GM12874 (cell line): ENCODE measurements at regions not wholly inside any gene's neighbourhood (a gene's known extent, or its start where the extent isn't known, plus 50 kb on each side); places are given as distances from the start of the nearest gene placed in this dataset.

Source experiments
- TF ChIP-seq, protein P1 (sequence below): IDR thresholded peaks from 2 replicates; pipeline ENCODE4 v1.5.1; 2011; ENCODE audit warnings: low read depth, mild to moderate bottlenecking, control low read depth, low read length, moderate library complexity; ENCODE audit not compliant: insufficient read depth

DNA sequence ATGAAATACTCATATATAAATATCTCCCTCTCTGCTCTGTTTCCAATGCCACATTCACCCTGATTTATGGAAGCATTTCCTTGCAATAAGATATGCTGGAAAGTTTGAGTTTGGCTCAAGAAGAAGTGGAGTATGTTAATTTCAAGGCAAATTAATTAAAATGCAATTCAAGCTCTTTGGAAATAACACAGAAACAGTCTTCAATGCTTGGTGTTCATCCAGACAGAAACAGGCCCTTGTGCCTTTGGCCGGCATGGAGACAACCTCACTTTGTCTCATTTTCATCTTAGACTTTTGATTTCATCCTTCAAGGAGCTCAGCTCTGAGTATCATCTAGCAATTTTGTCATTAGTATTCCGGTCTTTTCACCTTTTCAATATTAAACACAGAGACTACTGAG lies 210.0 kb downstream of the C16orf95 start:
- TF ChIP-seq, protein P1, sequence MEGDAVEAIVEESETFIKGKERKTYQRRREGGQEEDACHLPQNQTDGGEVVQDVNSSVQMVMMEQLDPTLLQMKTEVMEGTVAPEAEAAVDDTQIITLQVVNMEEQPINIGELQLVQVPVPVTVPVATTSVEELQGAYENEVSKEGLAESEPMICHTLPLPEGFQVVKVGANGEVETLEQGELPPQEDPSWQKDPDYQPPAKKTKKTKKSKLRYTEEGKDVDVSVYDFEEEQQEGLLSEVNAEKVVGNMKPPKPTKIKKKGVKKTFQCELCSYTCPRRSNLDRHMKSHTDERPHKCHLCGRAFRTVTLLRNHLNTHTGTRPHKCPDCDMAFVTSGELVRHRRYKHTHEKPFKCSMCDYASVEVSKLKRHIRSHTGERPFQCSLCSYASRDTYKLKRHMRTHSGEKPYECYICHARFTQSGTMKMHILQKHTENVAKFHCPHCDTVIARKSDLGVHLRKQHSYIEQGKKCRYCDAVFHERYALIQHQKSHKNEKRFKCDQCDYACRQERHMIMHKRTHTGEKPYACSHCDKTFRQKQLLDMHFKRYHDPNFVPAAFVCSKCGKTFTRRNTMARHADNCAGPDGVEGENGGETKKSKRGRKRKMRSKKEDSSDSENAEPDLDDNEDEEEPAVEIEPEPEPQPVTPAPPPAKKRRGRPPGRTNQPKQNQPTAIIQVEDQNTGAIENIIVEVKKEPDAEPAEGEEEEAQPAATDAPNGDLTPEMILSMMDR = no peak

DNA sequence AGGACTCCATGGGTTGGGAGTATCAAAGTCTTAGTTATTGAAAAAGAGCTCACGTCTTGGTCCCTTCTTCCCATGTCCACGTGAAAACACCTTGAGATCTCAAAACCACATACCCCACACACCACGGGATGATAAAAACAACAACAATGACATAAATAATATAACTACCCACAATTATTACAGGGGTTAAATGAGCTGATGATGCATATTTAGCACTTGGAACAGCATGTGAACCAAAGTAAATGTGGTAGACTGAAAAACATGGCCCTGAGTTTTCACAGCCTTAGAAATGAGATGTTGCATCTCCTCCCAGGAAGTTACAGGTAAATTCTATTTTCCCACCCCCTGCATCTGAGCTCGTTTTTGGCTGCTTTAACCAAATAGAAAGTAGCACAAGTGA lies 208.9 kb downstream of the C16orf95 start:
- TF ChIP-seq, protein P1 = no peak

DNA sequence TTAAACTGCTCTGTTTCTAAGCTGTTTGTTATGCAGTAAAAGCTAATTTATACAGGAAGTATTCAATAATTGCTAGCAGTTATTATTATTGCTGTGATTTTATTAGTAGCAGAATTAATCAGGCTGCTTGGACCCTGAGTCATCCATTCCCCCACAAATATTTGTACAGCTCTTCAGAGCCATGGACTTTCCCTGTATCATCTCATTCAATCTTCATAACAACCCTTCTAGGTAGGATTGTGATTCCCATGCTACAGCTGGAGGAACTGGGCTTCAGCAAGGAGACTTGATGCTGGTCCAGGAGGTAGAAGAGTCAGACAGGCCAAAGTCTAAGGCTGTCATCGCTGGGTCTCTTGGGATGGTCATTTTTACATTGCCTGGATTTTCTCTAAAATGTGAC lies 208.3 kb downstream of the C16orf95 start:
- TF ChIP-seq, protein P1 = no peak

DNA sequence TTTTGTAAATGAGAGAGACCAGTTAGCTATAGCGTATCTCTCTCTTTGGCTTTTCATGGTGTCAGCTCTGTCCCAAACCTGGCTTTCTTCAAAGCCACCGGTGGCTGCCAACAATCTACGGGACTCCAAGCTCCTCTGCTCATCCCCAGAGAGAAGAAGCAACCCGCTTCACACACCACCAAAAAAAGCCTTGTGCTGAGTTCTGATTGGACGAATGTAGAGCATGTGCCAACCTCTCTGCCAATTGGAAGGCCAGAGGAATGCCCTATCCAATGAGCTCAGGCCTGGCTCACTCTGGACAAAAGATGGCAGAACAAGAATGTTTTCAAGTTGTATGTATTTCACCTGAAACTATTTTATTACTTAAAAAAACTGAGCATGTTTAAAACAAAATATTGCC lies 202.4 kb downstream of the C16orf95 start:
- TF ChIP-seq, protein P1 = no peak

DNA sequence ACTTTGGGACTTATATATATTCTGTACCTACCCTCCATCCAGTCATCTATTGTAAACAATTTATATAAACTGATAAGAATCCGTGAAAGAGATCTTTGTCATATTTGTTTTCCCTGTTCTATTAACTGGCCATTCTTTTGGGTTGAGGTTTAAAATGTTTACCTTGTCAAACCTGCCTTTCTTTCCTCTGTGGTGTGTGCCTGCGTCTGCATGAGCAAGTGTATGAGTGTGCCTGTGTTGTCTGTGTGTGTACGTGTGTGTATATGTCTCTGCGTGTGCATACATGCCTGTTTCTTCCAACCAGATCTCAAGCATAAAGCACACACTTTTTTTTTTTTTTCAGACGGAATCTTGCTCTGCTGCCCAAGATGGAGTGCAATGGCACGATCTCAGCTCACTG lies 201.5 kb downstream of the C16orf95 start:
- TF ChIP-seq, protein P1 = no peak

DNA sequence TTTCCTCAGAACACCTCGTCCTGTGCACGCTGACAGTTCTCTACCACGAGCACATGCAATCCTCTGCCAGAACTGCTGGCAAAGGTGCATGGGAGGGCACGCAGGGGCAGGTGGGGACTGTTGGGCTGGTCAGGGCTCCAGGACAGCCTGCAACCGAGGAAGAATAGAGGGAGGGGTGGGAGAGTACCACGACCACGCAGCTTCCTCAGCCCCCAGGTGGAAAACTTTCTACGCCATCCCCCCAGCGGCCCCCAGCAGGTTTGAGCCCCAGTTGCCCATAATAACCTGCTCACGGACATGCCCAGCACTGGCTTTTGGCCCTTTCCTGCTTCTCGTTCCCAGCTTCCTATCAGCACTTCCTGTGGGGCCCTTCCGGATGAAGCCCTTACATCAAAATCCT lies 199.3 kb downstream of the C16orf95 start:
- TF ChIP-seq, protein P1 = no peak

DNA sequence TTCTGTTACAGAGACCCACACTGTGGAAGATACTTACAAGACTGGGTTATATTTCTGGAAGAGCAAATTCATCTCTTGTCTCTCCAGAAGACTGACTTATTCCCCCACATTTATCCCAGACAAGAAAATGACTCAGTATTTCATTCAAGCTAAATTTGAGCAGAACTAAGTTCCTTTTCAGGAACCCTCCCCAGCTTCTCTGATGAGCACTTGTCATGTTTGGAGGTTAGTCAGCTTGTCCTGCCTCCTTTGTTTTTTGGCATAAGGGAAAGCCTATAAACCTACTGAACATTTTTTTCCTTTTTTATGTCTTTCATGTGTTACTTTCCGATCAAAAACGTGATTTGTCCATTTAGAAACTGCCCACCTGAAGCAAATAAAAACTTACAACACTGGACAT lies 198.0 kb downstream of the C16orf95 start:
- TF ChIP-seq, protein P1 = no peak

DNA sequence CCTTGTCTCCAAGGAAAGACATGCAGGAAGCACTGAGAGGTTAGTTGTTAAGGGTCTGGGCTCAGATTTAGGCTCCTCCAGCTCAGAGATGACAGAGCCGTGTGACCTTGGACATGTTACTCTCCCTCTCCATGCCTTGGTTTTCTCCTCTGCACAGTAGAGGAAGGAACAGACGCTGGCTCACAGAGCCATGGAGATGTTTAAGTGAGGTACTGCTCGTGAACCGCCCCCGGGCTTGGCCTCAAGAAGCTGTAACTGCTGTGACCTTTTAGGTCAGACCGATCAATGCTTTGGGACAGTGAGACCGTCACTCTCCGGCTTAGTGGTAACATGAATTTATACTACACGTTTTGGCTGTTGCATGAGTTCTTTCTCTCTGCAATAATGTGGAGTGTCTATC lies 197.4 kb downstream of the C16orf95 start:
- TF ChIP-seq, protein P1 = no peak
